HEK293 (cell line): ENCODE measurements at regions not wholly inside any gene's neighbourhood (a gene's known extent, or its start where the extent isn't known, plus 50 kb on each side); places are given as distances from the start of the nearest gene placed in this dataset.

Experiments
- CTCF ChIA-PET: fragments of 350-600 bp; formaldehyde crosslinking; extraction: SDS; loops from one replicate; lab custom pipeline; 2021; ENCODE audit warnings: antibody characterized with exemption; lab: Yijun Ruan, JAX
- POLR2A ChIA-PET: fragments of 300-600 bp; formaldehyde crosslinking; extraction: SDS; loops from one replicate; lab custom pipeline; 2020; ENCODE audit warnings: antibody characterized with exemption, inconsistent platforms; lab: Yijun Ruan, JAX
- H3K27ac ChIP-seq: fragments of 200-500 bp; sonication (Bioruptor generic); 2 replicates; pipeline ENCODE4 v1.5.1; 2014; ENCODE audit warnings: low read depth, low read length, control low read depth, inconsistent platforms; ENCODE audit errors: extremely low read depth
- H3K36me3 ChIP-seq, 2 experiments: fragments of 200-500 bp in 1 of 2; sonication (Bioruptor generic) in 1 of 2; 1 replicate in 1 of 2; 2 replicates in 1 of 2; pipeline ENCODE4 v1.5.1; 2014 to 2017; ENCODE audit warnings: inconsistent platforms in 2 of 2, low read length in 2 of 2; ENCODE audit not compliant: control insufficient read depth in 2 of 2, insufficient read depth in 1 of 2
- H3K4me1 ChIP-seq: fragments of 200-500 bp; sonication (Bioruptor generic); 2 replicates; pipeline ENCODE4 v1.5.1; 2014; ENCODE audit warnings: mild to moderate bottlenecking, low read length, inconsistent platforms; ENCODE audit not compliant: control insufficient read depth, insufficient read depth
- H3K4me3 ChIP-seq: 2 replicates; pipeline ENCODE4 v1.5.1; 2011; ENCODE audit warnings: low read depth, mild to moderate bottlenecking, control low read depth, low read length, moderate library complexity
- H3K9me3 ChIP-seq: fragments of 200-500 bp; sonication (Bioruptor generic); 2 replicates; pipeline ENCODE4 v1.5.1; 2014; ENCODE audit warnings: low read depth, low read length, inconsistent platforms; ENCODE audit not compliant: control insufficient read depth, insufficient read depth
- CTCF ChIP-seq: fragments of 450-650 bp; formaldehyde crosslinking; IDR thresholded peaks from 2 replicates; pipeline ENCODE4 v1.5.1; 2016; ENCODE audit warnings: missing biosample characterization, missing genetic modification characterization
- ZBTB26 ChIP-seq: fragments of 450-650 bp; formaldehyde crosslinking; optimal IDR thresholded peaks from 2 replicates; pipeline ENCODE3; 2016; ENCODE audit warnings: missing biosample characterization, mild to moderate bottlenecking, missing genetic modification characterization
- ZBTB7A ChIP-seq: fragments of 450-650 bp; formaldehyde crosslinking; IDR thresholded peaks from 2 replicates; pipeline ENCODE4 v1.5.1; 2016; ENCODE audit warnings: low read depth, missing biosample characterization, missing genetic modification characterization
- ZNF175 ChIP-seq: fragments of 450-650 bp; formaldehyde crosslinking; IDR thresholded peaks from 2 replicates; pipeline ENCODE4 v1.5.1; 2016; ENCODE audit warnings: missing biosample characterization, missing genetic modification characterization
- ZNF18 ChIP-seq: fragments of 450-650 bp; formaldehyde crosslinking; IDR thresholded peaks from 2 replicates; pipeline ENCODE4 v1.5.1; 2016; ENCODE audit warnings: missing biosample characterization, missing genetic modification characterization
- ZNF214 ChIP-seq: fragments of 450-650 bp; formaldehyde crosslinking; IDR thresholded peaks from 2 replicates; pipeline ENCODE4 v1.5.1; 2017; ENCODE audit warnings: missing biosample characterization, mild to moderate bottlenecking, missing genetic modification characterization, borderline replicate concordance
- ZNF26 ChIP-seq: fragments of 450-650 bp; formaldehyde crosslinking; IDR thresholded peaks from 2 replicates; pipeline ENCODE4 v1.5.1; 2016; ENCODE audit warnings: missing biosample characterization, missing genetic modification characterization
- ZNF274 ChIP-seq, 2 experiments: fragments of 200-500 bp in 1 of 2; fragments of 450-650 bp in 1 of 2; sonication (Bioruptor generic) in 1 of 2; formaldehyde crosslinking in 1 of 2; IDR thresholded peaks; 2 replicates each; pipeline versions ENCODE4 v1.5.1 to v1.6.1; 2014 to 2016; ENCODE audit warnings: borderline replicate concordance in 1 of 2, inconsistent platforms in 1 of 2, low read length in 1 of 2, missing biosample characterization in 1 of 2, missing genetic modification characterization in 1 of 2
- ZNF335 ChIP-seq: fragments of 450-650 bp; formaldehyde crosslinking; conservative IDR thresholded peaks from 2 replicates; pipeline ENCODE4 v1.5.1; 2016; ENCODE audit warnings: missing biosample characterization, missing genetic modification characterization
- ZNF660 ChIP-seq: fragments of 450-650 bp; IDR thresholded peaks from 2 replicates; pipeline ENCODE4 v1.5.1; 2018; ENCODE audit warnings: missing biosample characterization, mild to moderate bottlenecking, missing genetic modification characterization
- ZNF670 ChIP-seq: fragments of 450-650 bp; formaldehyde crosslinking; IDR thresholded peaks from 2 replicates; pipeline ENCODE4 v1.5.1; 2016; ENCODE audit warnings: missing biosample characterization, missing genetic modification characterization, low read depth
- ZNF768 ChIP-seq: fragments of 450-650 bp; formaldehyde crosslinking; IDR thresholded peaks from 2 replicates; pipeline ENCODE4 v1.5.1; 2018; ENCODE audit warnings: missing biosample characterization, mild to moderate bottlenecking, missing genetic modification characterization
- ZSCAN16 ChIP-seq: fragments of 450-650 bp; formaldehyde crosslinking; IDR thresholded peaks from 2 replicates; pipeline ENCODE4 v1.5.1; 2016; ENCODE audit warnings: missing biosample characterization, missing genetic modification characterization
- ZSCAN18 ChIP-seq: fragments of 450-650 bp; formaldehyde crosslinking; IDR thresholded peaks from 2 replicates; pipeline ENCODE4 v1.5.1; 2016; ENCODE audit warnings: missing biosample characterization, missing genetic modification characterization
- ZSCAN30 ChIP-seq: fragments of 450-650 bp; IDR thresholded peaks from 2 replicates; pipeline ENCODE4 v1.5.1; 2018; ENCODE audit warnings: missing biosample characterization, mild to moderate bottlenecking, missing genetic modification characterization, moderate library complexity

- no peak overlapping the region for H3K27ac ChIP-seq
- H3K36me3 ChIP-seq = no peaks in the 10 kb centered on the region
- ChIA-PET POLR2A (no interaction called here), CTCF (interaction anchor here (1.7 kb wide), 2 partner anchors 82 to 135 kb away, joined by 4 to 11 read pairs; no protein-coding TSS in a partner anchor)
- H3K9me3 ChIP-seq = no peaks in the 10 kb centered on the region
- TF ChIP-seq CTCF (tag by site-specific recombination) = no peak
- no peak for TF ChIP-seq ZSCAN30 (tag by site-specific recombination)
- TF ChIP-seq ZNF768 = no peak
- TF ChIP-seq ZNF214 = no peak
- no peak for TF ChIP-seq ZNF18 (tag by site-specific recombination)
- no peak for TF ChIP-seq ZNF274 (IDR thresholded peaks at IDR 0.05; ENCODE audit: low read length)
- TF ChIP-seq ZNF274 (tag by site-specific recombination; IDR thresholded peaks at IDR 0.05; ENCODE audit: borderline replicate concordance) = no peak
- no peak for TF ChIP-seq ZNF670 (tag by site-specific recombination)
- no peak for TF ChIP-seq ZBTB26
- no peak for TF ChIP-seq ZBTB7A (tag by site-specific recombination)
- no peak for TF ChIP-seq ZNF660 (tag by site-specific recombination)
- no peak for TF ChIP-seq ZNF175 (tag by site-specific recombination)
- TF ChIP-seq ZNF26 (tag by site-specific recombination) = no peak
- no peak for TF ChIP-seq ZSCAN18
- no peak for TF ChIP-seq ZNF335 (tag by site-specific recombination)
- no peak for TF ChIP-seq ZSCAN16 (tag by site-specific recombination)
- H3K4me3 ChIP-seq = no peak overlapping the region
- H3K4me1 ChIP-seq = no peaks in the 10 kb centered on the region
Observed at GRCh38 chr5:154603011-154603410, 125.0 kb upstream of the HAND1 start.

GRCh38 chr5:154601014-154601413 lies 123.0 kb upstream of the HAND1 start:
- TF ChIP-seq ZNF335 (tag by site-specific recombination) = no peak
- ChIA-PET CTCF (no interaction called here), POLR2A (no interaction called here)
- no peaks in the 10 kb centered on the region for H3K36me3 ChIP-seq
- no peaks in the 10 kb centered on the region for H3K4me1 ChIP-seq
- no peak overlapping the region for H3K4me3 ChIP-seq
- no peaks in the 10 kb centered on the region for H3K9me3 ChIP-seq
- H3K27ac ChIP-seq = no peak overlapping the region
